Progenitor cell of endocrine pancreas (in vitro differentiated cells): ENCODE measurements at regions not wholly inside any gene's neighbourhood (a gene's known extent, or its start where the extent isn't known, plus 50 kb on each side); places are given as distances from the start of the nearest gene placed in this dataset.

Experiments used
- DNase-seq: peaks from one replicate; pipeline ENCODE4 v3.0.0; 2021; ENCODE audit warnings: low spot score; ENCODE audit not compliant: unreplicated experiment
- H3K27ac Mint-ChIP-seq: 2 replicates; pipeline ENCODE4 v1.8.0; 2021; ENCODE audit warnings: mild to moderate bottlenecking, moderate library complexity, mixed read lengths
- H3K27me3 Mint-ChIP-seq: 2 replicates; pipeline ENCODE4 v1.8.0; 2021; ENCODE audit warnings: mixed read lengths
- H3K36me3 Mint-ChIP-seq: 2 replicates; pipeline ENCODE4 v1.8.0; 2022; ENCODE audit warnings: mixed read lengths; ENCODE audit not compliant: insufficient read depth
- H3K4me1 Mint-ChIP-seq: 2 replicates; pipeline ENCODE4 v1.8.0; 2021; ENCODE audit warnings: low read depth, mixed read lengths
- H3K4me3 Mint-ChIP-seq: 2 replicates; pipeline ENCODE4 v1.8.0; 2021; ENCODE audit warnings: low read depth, mild to moderate bottlenecking, moderate library complexity, mixed read lengths
- H3K9me3 Mint-ChIP-seq: 2 replicates; pipeline ENCODE4 v1.8.0; 2021; ENCODE audit warnings: low read depth, mixed read lengths
- TF ChIP-seq, protein P1 (sequence below): fragments of 200-600 bp; sonication (generic); IDR thresholded peaks from one replicate; pipeline ENCODE4 v1.5.0; 2021; ENCODE audit warnings: antibody characterized with exemption, mild to moderate bottlenecking; ENCODE audit not compliant: unreplicated experiment

DNA sequence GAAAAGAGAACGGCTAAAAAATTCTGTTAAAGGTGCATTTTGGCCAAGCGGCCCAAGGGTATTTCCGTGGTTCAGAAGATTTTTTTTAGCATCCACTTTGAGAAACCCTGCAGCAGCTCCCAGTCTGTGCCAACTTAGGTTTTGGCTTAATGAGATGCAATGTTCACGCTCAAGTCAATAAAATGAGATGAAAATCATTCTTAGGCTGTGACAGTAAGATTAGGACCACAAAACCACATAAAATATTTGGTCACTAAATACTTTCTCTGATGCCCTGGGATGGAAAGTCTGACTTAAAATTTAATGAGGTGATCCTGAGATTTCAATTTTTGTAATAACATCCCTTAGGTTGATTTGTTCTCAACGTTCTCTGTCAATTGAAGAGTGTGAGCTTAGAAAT is 74.2 kb upstream of the FHL2 start:
- H3K27me3 Mint-ChIP-seq: peaks cover 10% of the 10 kb centered on the region
- no peak overlapping the region for H3K27ac Mint-ChIP-seq
- no peak for DNase-seq
- H3K9me3 Mint-ChIP-seq: no peaks in the 10 kb centered on the region
- TF ChIP-seq, protein P1, sequence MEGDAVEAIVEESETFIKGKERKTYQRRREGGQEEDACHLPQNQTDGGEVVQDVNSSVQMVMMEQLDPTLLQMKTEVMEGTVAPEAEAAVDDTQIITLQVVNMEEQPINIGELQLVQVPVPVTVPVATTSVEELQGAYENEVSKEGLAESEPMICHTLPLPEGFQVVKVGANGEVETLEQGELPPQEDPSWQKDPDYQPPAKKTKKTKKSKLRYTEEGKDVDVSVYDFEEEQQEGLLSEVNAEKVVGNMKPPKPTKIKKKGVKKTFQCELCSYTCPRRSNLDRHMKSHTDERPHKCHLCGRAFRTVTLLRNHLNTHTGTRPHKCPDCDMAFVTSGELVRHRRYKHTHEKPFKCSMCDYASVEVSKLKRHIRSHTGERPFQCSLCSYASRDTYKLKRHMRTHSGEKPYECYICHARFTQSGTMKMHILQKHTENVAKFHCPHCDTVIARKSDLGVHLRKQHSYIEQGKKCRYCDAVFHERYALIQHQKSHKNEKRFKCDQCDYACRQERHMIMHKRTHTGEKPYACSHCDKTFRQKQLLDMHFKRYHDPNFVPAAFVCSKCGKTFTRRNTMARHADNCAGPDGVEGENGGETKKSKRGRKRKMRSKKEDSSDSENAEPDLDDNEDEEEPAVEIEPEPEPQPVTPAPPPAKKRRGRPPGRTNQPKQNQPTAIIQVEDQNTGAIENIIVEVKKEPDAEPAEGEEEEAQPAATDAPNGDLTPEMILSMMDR: no peak
- no peak overlapping the region for H3K4me3 Mint-ChIP-seq
- H3K4me1 Mint-ChIP-seq: peaks cover 3% of the 10 kb centered on the region
- H3K36me3 Mint-ChIP-seq: no peaks in the 10 kb centered on the region

DNA sequence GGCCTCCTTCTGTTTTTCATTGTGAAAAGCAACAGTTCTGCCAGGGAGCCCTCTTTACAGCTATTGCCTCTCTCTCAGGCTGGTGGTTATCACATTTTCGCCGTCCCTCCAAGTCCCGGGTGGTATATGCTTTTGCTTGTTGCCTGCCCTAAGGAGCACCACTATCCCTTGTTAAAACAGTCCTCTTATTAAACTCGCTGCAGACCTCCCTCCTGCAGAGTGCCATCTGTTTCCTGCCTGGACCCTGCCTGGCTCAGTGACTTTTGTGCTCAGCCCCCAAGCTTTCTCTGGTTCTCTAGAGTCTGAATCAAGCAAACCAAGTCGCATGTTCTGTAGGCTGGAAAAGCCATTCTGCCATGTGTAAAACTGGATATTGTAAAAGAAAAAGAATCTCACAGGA is 72.1 kb upstream of the FHL2 start:
- no peak overlapping the region for H3K4me3 Mint-ChIP-seq
- TF ChIP-seq, protein P1: no peak
- peaks cover 3% of the 10 kb centered on the region for H3K4me1 Mint-ChIP-seq
- no peak for DNase-seq
- no peak overlapping the region for H3K27ac Mint-ChIP-seq
- no peaks in the 10 kb centered on the region for H3K9me3 Mint-ChIP-seq
- no peaks in the 10 kb centered on the region for H3K36me3 Mint-ChIP-seq
- H3K27me3 Mint-ChIP-seq: peaks cover 13% of the 10 kb centered on the region

DNA sequence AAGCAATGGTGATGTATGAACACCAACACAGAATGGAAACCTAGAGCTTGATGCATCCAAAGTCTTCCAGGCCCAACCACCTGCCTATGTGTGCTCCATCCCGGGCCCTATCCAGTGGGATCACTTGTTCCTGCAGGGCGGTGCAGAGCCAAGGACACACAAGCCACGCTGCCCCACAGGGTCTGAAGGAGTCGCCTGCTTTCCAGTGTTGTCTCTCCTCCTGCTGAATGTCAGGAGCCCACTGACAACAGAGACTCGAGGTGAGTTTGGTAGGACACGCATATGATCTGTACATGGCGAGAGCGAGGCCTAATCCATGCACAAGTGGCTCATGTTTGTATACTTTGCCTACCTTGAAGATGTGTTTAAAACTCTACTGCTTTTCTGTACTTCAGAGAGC is 70.9 kb upstream of the FHL2 start:
- no peaks in the 10 kb centered on the region for H3K9me3 Mint-ChIP-seq
- no peak overlapping the region for H3K27ac Mint-ChIP-seq
- no peaks in the 10 kb centered on the region for H3K36me3 Mint-ChIP-seq
- H3K4me1 Mint-ChIP-seq: peaks cover 3% of the 10 kb centered on the region
- TF ChIP-seq, protein P1: no peak
- peaks cover 13% of the 10 kb centered on the region for H3K27me3 Mint-ChIP-seq
- DNase-seq: no peak
- H3K4me3 Mint-ChIP-seq: no peak overlapping the region

DNA sequence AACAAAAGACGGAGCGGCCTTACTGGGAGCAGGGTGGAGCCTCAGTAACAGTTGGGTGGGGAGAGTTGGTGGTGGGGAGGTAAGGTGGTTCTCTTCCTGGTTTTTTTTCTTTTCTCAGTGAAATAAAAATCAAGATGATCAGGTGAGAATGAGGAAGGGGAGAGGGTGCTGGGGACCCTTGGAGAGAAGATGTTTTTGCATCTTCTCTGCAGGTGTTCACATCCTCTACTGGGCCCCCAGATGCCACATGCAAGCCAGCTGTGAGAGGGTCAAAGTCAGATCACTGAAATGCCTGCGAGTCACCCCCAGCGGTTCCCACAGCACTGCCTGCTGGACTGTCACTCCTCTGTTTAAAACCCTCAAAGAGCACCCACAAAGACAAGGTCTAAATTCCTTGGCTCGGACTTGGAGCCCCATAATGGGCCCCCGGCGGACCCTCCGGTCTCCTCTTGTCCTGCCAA is 69.8 kb upstream of the FHL2 start:
- H3K27ac Mint-ChIP-seq: no peak overlapping the region
- no peaks in the 10 kb centered on the region for H3K36me3 Mint-ChIP-seq
- no peak overlapping the region for H3K4me3 Mint-ChIP-seq
- H3K9me3 Mint-ChIP-seq: no peaks in the 10 kb centered on the region
- no peak for DNase-seq
- peaks cover 13% of the 10 kb centered on the region for H3K27me3 Mint-ChIP-seq
- peaks cover 3% of the 10 kb centered on the region for H3K4me1 Mint-ChIP-seq
- TF ChIP-seq, protein P1: no peak

DNA sequence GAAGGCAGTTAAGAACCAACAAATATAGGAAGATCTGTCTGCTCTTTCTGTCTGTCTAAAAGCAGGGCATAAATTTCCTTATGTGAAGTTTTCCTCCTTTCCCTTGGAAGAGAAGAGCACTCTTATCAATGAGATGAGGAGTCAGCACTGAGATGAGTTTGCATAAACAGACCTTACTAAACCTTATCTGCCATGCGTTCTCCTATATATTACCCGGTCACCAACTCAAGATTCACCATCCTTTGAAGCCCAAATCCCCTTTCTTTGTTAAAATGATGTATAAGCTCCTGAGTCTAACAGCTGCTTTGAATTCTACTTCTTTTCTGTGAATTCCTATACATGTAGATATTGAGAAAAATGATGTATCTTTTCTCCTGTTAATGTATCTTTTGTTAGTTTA is 65.5 kb upstream of the FHL2 start:
- Mint-ChIP-seq H3K9me3 (no peaks in the 10 kb centered on the region), H3K27ac (no peak overlapping the region), H3K27me3 (peaks cover 7% of the 10 kb centered on the region), H3K4me3 (no peak overlapping the region), H3K4me1 (peaks cover 5% of the 10 kb centered on the region), H3K36me3 (no peaks in the 10 kb centered on the region)
- TF ChIP-seq, protein P1: no peak
- no peak for DNase-seq
